ENCODE measurements at regions not wholly inside any gene's neighbourhood (a gene's known extent, or its start where the extent isn't known, plus 50 kb on each side); places are given as distances from the start of the nearest gene placed in this dataset.

- no peak overlapping the region for H3K27ac ChIP-seq
- CTCF ChIA-PET = interaction anchor here (0.7 kb wide), 1 partner anchor 794 kb away, joined by 4 read pairs; no protein-coding TSS in a partner anchor
- no peak for TF ChIP-seq CTCF (conservative IDR thresholded peaks at IDR 0.05; ENCODE audit: low read depth)
- DNase-seq (ENCODE audit: low spot score) = no peak
- POLR2A ChIA-PET (ENCODE audit: low non-redundant PET) = no interaction called here
Observed at GRCh38 chr13:34350671-34351070, 532.7 kb downstream of the RFC3 start.

GRCh38 chr13:34351134-34351533, 533.2 kb downstream of the RFC3 start:
- no peak for DNase-seq (ENCODE audit: low spot score)
- ChIA-PET POLR2A (ENCODE audit: low non-redundant PET) (no interaction called here), CTCF (interaction anchor here (0.7 kb wide), 1 partner anchor 794 kb away, joined by 4 read pairs; no protein-coding TSS in a partner anchor)
- no peak for TF ChIP-seq CTCF (conservative IDR thresholded peaks at IDR 0.05; ENCODE audit: low read depth)
- no peak overlapping the region for H3K27ac ChIP-seq

GRCh38 chr13:34352958-34353357, 535.0 kb downstream of the RFC3 start:
- POLR2A ChIA-PET (ENCODE audit: low non-redundant PET) = no interaction called here
- no peak for TF ChIP-seq CTCF (conservative IDR thresholded peaks at IDR 0.05; ENCODE audit: low read depth)
- CTCF ChIA-PET = no interaction called here
- no peak overlapping the region for H3K27ac ChIP-seq
- DNase-seq (ENCODE audit: low spot score) = no peak

GRCh38 chr13:34356686-34357434, 538.9 kb downstream of the RFC3 start:
- POLR2A ChIA-PET (ENCODE audit: low non-redundant PET) = interaction anchor here (0.6 kb wide), 1 partner anchor 100 kb away, joined by 6 read pairs; no protein-coding TSS in a partner anchor
- no peak for DNase-seq (ENCODE audit: low spot score)
- peak overlapping the region; percentile 73 for H3K27ac ChIP-seq
- CTCF ChIA-PET = no interaction called here
- no peak for TF ChIP-seq CTCF (conservative IDR thresholded peaks at IDR 0.05; ENCODE audit: low read depth)

GRCh38 chr13:34357435-34358232, 539.7 kb downstream of the RFC3 start:
- no peak for TF ChIP-seq CTCF (conservative IDR thresholded peaks at IDR 0.05; ENCODE audit: low read depth)
- H3K27ac ChIP-seq = peak overlapping the region; percentile 73
- peak; percentile 7 for DNase-seq (ENCODE audit: low spot score)
- POLR2A ChIA-PET (ENCODE audit: low non-redundant PET) = interaction anchor here (0.6 kb wide), 1 partner anchor 100 kb away, joined by 6 read pairs; no protein-coding TSS in a partner anchor
- CTCF ChIA-PET = interaction anchor here (0.6 kb wide), 1 partner anchor 135 kb away, joined by 6 read pairs; no protein-coding TSS in a partner anchor

GRCh38 chr13:34358811-34359513, 541.0 kb downstream of the RFC3 start:
- CTCF ChIA-PET = no interaction called here
- POLR2A ChIA-PET (ENCODE audit: low non-redundant PET) = no interaction called here
- no peak overlapping the region for H3K27ac ChIP-seq
- DNase-seq (ENCODE audit: low spot score) = no peak
- TF ChIP-seq CTCF (conservative IDR thresholded peaks at IDR 0.05; ENCODE audit: low read depth) = no peak

All from RWPE1 (cell line).